Neuronal stem cell (in vitro differentiated cells): ENCODE measurements at regions not wholly inside any gene's neighbourhood (a gene's known extent, or its start where the extent isn't known, plus 50 kb on each side); places are given as distances from the start of the nearest gene placed in this dataset.
A peak's percentile ranks its signal among the peaks of the same experiment; 100 is the strongest.

Source experiments
- DNase-seq: peaks from one replicate; pipeline ENCODE4 v3.0.0-alpha.2; 2013; ENCODE audit warnings: low spot score
- H2AFZ ChIP-seq: one replicate; pipeline ENCODE4 v1.6.1; 2013; ENCODE audit warnings: mild to moderate bottlenecking, low read length, inconsistent platforms
- H2AK5ac ChIP-seq: 2 replicates; pipeline ENCODE4 v1.6.1; 2013; ENCODE audit warnings: low read depth, mild to moderate bottlenecking, inconsistent platforms, low read length, moderate library complexity, mixed read lengths
- H2BK120ac ChIP-seq: 2 replicates; pipeline ENCODE4 v1.6.1; 2013; ENCODE audit warnings: low read depth, mild to moderate bottlenecking, inconsistent platforms, low read length, moderate library complexity, mixed read lengths
- H2BK12ac ChIP-seq: one replicate; pipeline ENCODE4 v1.6.1; 2013; ENCODE audit warnings: low read length, inconsistent platforms
- H2BK15ac ChIP-seq: 2 replicates; pipeline ENCODE4 v1.6.1; 2013; ENCODE audit warnings: mild to moderate bottlenecking, low read length, inconsistent platforms, mixed read lengths
- H2BK5ac ChIP-seq: one replicate; pipeline ENCODE4 v1.6.1; 2013; ENCODE audit warnings: inconsistent platforms, mild to moderate bottlenecking, low read length, moderate library complexity
- H3K14ac ChIP-seq: one replicate; pipeline ENCODE4 v1.6.1; 2013; ENCODE audit warnings: low read length, inconsistent platforms
- H3K18ac ChIP-seq: 2 replicates; pipeline ENCODE4 v1.6.1; 2013; ENCODE audit warnings: low read length, inconsistent platforms
- H3K23ac ChIP-seq: 2 replicates; pipeline ENCODE4 v1.6.1; 2013; ENCODE audit warnings: low read depth, mild to moderate bottlenecking, mixed read lengths, low read length, inconsistent platforms; ENCODE audit not compliant: poor library complexity
- H3K27ac ChIP-seq: replicated peaks from 3 replicates; pipeline ENCODE4 v1.5.1; 2013; ENCODE audit warnings: low read length, inconsistent platforms
- H3K27me3 ChIP-seq, 3 experiments: 2 replicates each; pipeline ENCODE4 v1.6.1; 2013; ENCODE audit warnings: low read length in 3 of 3, mild to moderate bottlenecking in 2 of 3, inconsistent platforms in 1 of 3, low read depth in 1 of 3, mixed read lengths in 1 of 3, moderate library complexity in 1 of 3; ENCODE audit not compliant: control insufficient read depth in 3 of 3, insufficient read depth in 3 of 3
- H3K36me3 ChIP-seq, 2 donors: replicated peaks in 1 of 2; 2 replicates each; pipeline ENCODE4 v1.6.1; 2013; ENCODE audit warnings: low read length in 2 of 2; ENCODE audit not compliant: control insufficient read depth in 2 of 2, insufficient read depth in 2 of 2
- H3K4ac ChIP-seq: 2 replicates; pipeline ENCODE4 v1.6.1; 2013; ENCODE audit warnings: inconsistent platforms, mild to moderate bottlenecking, low read length, moderate library complexity
- H3K4me1 ChIP-seq, 2 donors: 1 replicate in 1 of 2; 2 replicates in 1 of 2; pipeline ENCODE4 v1.6.1; 2013; ENCODE audit warnings: low read length in 2 of 2, low read depth in 1 of 2; ENCODE audit not compliant: control insufficient read depth in 2 of 2, insufficient read depth in 1 of 2
- H3K4me2 ChIP-seq: one replicate; pipeline ENCODE4 v1.6.1; 2013; ENCODE audit warnings: mild to moderate bottlenecking, low read length, inconsistent platforms; ENCODE audit not compliant: insufficient read depth, poor library complexity, severe bottlenecking
- H3K4me3 ChIP-seq, 2 donors: 2 replicates each; pipeline ENCODE4 v1.5.1; 2013; ENCODE audit warnings: low read length in 2 of 2, mild to moderate bottlenecking in 2 of 2, inconsistent platforms in 1 of 2, moderate library complexity in 1 of 2
- H3K79me1 ChIP-seq: one replicate; pipeline ENCODE4 v1.6.1; 2013; ENCODE audit warnings: low read depth, mild to moderate bottlenecking, inconsistent platforms, low read length, moderate library complexity
- H3K9ac ChIP-seq: one replicate; pipeline ENCODE4 v1.6.1; 2013; ENCODE audit warnings: mild to moderate bottlenecking, low read depth, low read length, inconsistent platforms; ENCODE audit not compliant: poor library complexity
- H3K9me3 ChIP-seq, 2 donors: replicated peaks in 1 of 2; 2 replicates each; pipeline versions ENCODE3 to v1.6.1; 2013; ENCODE audit warnings: low read length in 2 of 2, mild to moderate bottlenecking in 2 of 2, inconsistent platforms in 1 of 2, low read depth in 1 of 2, mixed read lengths in 1 of 2, moderate library complexity in 1 of 2; ENCODE audit not compliant: control insufficient read depth in 2 of 2, insufficient read depth in 1 of 2
- H4K8ac ChIP-seq: one replicate; pipeline ENCODE4 v1.6.1; 2013; ENCODE audit warnings: low read depth, mild to moderate bottlenecking, inconsistent platforms, low read length, moderate library complexity
- H4K91ac ChIP-seq: one replicate; pipeline ENCODE4 v1.6.1; 2013; ENCODE audit warnings: low read length, low read depth, mild to moderate bottlenecking, inconsistent platforms; ENCODE audit not compliant: poor library complexity
- WGBS, 2 donors: extraction: QIAGEN DNeasy Blood & Tissue Kit; methylation state at CpG; one replicate each; pipeline ENCODE4 v1.1.7; 2013; ENCODE audit warnings: missing lambda C conversion rate in 2 of 2, mixed read lengths in 1 of 2; ENCODE audit not compliant: insufficient read length in 2 of 2, insufficient replicate concordance in 1 of 2; ENCODE audit errors: extremely low coverage in 2 of 2; 5-methylcytosine and 5-hydroxymethylcytosine counted together

DNA sequence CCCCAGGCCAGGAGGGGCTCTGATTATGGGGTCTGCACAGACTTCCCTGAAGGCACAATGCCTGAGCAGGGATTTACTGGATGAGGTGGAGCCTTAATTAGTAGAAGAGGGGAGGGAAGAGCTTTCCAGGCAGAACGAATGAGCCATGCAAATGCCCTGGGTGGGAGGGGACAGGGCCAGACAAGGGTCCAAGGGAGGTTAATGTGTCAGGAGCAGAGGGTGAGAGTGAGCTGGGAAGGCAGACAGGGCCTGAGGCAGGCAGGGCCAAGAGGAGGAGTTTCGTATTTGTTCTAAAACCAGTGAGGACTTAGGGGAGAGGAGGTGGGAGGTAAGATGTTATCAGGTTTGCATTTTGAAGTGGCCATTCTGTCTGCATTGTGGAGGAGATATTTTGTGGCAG lies 65.3 kb downstream of the NPY start:
- no peak overlapping the region for H3K23ac ChIP-seq
- no peak overlapping the region for H4K91ac ChIP-seq
- H3K27me3 ChIP-seq, result no peaks in the 10 kb centered on the region
- no peak overlapping the region for H2BK5ac ChIP-seq
- H3K79me1 ChIP-seq, result no peaks in the 10 kb centered on the region
- H2AK5ac ChIP-seq, result no peak overlapping the region
- no peak for DNase-seq
- H2AFZ ChIP-seq, result no peak overlapping the region
- no peak overlapping the region for H2BK12ac ChIP-seq
- H3K4ac ChIP-seq, result no peak overlapping the region
- no peaks in the 10 kb centered on the region for H3K9me3 ChIP-seq
- no peak overlapping the region for H3K14ac ChIP-seq
- no peak overlapping the region for H3K27ac ChIP-seq
- no peak overlapping the region for H4K8ac ChIP-seq
- H3K4me2 ChIP-seq, result no peak overlapping the region
- H2BK15ac ChIP-seq, result no peak overlapping the region
- peaks cover 0 to 9% of the 10 kb centered on the region in 2 donors for H3K4me1 ChIP-seq
- WGBS, 2 donors, result no CpG with 5 or more reads among the region's 2 CpGs
- no peak overlapping the region for H2BK120ac ChIP-seq
- H3K4me3 ChIP-seq, result no peak overlapping the region
- peaks cover 0 to 2% of the 10 kb centered on the region in 2 donors for H3K36me3 ChIP-seq
- H3K9ac ChIP-seq, result no peak overlapping the region
- H3K18ac ChIP-seq, result no peak overlapping the region

- no peak for DNase-seq
- Histone ChIP-seq H3K9ac (no peak overlapping the region), H3K18ac (no peak overlapping the region), H3K27me3 (no peaks in the 10 kb centered on the region), H3K14ac (no peak overlapping the region), H2AFZ (no peak overlapping the region), H2BK12ac (no peak overlapping the region), H3K23ac (no peak overlapping the region), H3K79me1 (no peaks in the 10 kb centered on the region), H2AK5ac (no peak overlapping the region), H2BK120ac (no peak overlapping the region), H4K91ac (no peak overlapping the region), H3K36me3 (peaks cover 0 to 2% of the 10 kb centered on the region in 2 donors), H3K4me3 (peak overlapping the region in 1 of 2 donors; percentile 50), H3K4ac (no peak overlapping the region), H4K8ac (no peak overlapping the region), H3K4me2 (no peak overlapping the region), H3K4me1 (peaks cover 0 to 2% of the 10 kb centered on the region in 2 donors), H3K27ac (no peak overlapping the region), H3K9me3 (no peaks in the 10 kb centered on the region), H2BK5ac (no peak overlapping the region), H2BK15ac (no peak overlapping the region)
- WGBS, 2 donors, result no CpG with 5 or more reads among the region's 4 CpGs
Observed at GRCh38 chr7:24354456-24354855, 70.5 kb downstream of the NPY start.

DNA sequence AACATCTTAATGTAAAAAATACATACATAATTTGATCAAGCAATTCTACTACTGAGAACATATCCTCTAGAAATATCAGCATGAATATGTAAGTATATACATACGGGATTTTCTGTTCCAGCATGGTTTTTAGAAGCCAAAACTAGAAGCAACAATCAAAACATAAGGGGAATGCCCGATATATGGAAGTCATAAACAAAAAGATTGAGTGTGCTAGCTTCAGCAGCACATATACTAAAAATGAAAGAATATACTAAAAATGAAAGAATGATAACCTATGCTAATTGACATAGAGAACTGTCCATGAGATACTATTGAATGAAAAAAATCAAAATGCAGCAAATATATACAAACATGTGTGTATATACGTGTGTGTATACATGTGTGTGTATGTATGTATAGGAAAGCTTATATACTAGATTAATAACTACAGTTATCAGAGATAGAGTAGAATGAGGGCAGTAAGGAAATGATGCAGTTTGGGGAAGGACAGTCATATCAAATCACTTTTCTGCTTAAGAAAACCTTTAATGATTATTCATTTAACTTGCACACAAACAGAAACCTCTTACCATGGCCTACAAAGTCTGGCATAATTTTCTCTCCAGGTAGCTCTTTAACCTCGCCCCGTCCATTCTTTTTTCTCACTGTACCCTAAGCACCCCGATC lies 72.9 kb downstream of the NPY start:
- no CpG with 5 or more reads among the region's 6 CpGs for WGBS, 2 donors
- no peak overlapping the region for H2BK15ac ChIP-seq
- H3K9ac ChIP-seq, result no peak overlapping the region
- no peaks in the 10 kb centered on the region for H3K27me3 ChIP-seq
- no peaks in the 10 kb centered on the region for H3K36me3 ChIP-seq
- no peak overlapping the region for H4K8ac ChIP-seq
- no peak overlapping the region for H2BK12ac ChIP-seq
- no peak overlapping the region for H3K4me3 ChIP-seq
- no peak overlapping the region for H4K91ac ChIP-seq
- no peaks in the 10 kb centered on the region for H3K9me3 ChIP-seq
- no peak overlapping the region for H3K14ac ChIP-seq
- no peak overlapping the region for H2AFZ ChIP-seq
- no peak overlapping the region for H2BK120ac ChIP-seq
- H2AK5ac ChIP-seq, result no peak overlapping the region
- H3K27ac ChIP-seq, result no peak overlapping the region
- H3K79me1 ChIP-seq, result no peaks in the 10 kb centered on the region
- H3K4me1 ChIP-seq, result no peaks in the 10 kb centered on the region
- H3K23ac ChIP-seq, result no peak overlapping the region
- no peak overlapping the region for H2BK5ac ChIP-seq
- DNase-seq, result no peak
- H3K18ac ChIP-seq, result no peak overlapping the region
- H3K4ac ChIP-seq, result no peak overlapping the region
- no peak overlapping the region for H3K4me2 ChIP-seq

GRCh38 chr7:24361001-24361400 lies 77.0 kb downstream of the NPY start:
- no peaks in the 10 kb centered on the region for H3K36me3 ChIP-seq
- H2AK5ac ChIP-seq, result no peak overlapping the region
- WGBS, 2 donors, result no CpG with 5 or more reads among the region's 3 CpGs
- no peak overlapping the region for H3K14ac ChIP-seq
- H3K79me1 ChIP-seq, result no peaks in the 10 kb centered on the region
- H3K27me3 ChIP-seq, result no peaks in the 10 kb centered on the region
- no peak overlapping the region for H3K23ac ChIP-seq
- H4K8ac ChIP-seq, result no peak overlapping the region
- H3K4me1 ChIP-seq, result no peaks in the 10 kb centered on the region
- no peak overlapping the region for H3K4ac ChIP-seq
- no peak overlapping the region for H2BK120ac ChIP-seq
- H2BK5ac ChIP-seq, result no peak overlapping the region
- H4K91ac ChIP-seq, result no peak overlapping the region
- H3K9me3 ChIP-seq, result no peaks in the 10 kb centered on the region
- H3K4me2 ChIP-seq, result no peak overlapping the region
- H2BK15ac ChIP-seq, result no peak overlapping the region
- no peak overlapping the region for H3K4me3 ChIP-seq
- H2AFZ ChIP-seq, result no peak overlapping the region
- H3K27ac ChIP-seq, result no peak overlapping the region
- H3K18ac ChIP-seq, result no peak overlapping the region
- no peak overlapping the region for H2BK12ac ChIP-seq
- no peak overlapping the region for H3K9ac ChIP-seq
- no peak for DNase-seq
